Ovary (tissue), 7 donors: ENCODE measurements at regions not wholly inside any gene's neighbourhood (a gene's known extent, or its start where the extent isn't known, plus 50 kb on each side); places are given as distances from the start of the nearest gene placed in this dataset.

Experiments
- DNase-seq, 5 donors: peaks; one replicate each; pipeline ENCODE4 v3.0.0-alpha.2; 2019 to 2020
- H3K27ac ChIP-seq, 2 donors: fragments of 200-600 bp; one replicate each; pipeline versions ENCODE4 v1.5.1 to v1.8.0; 2019 to 2022
- H3K27me3 ChIP-seq: fragments of 200-600 bp; one replicate; pipeline ENCODE4 v1.8.0; 2022
- H3K36me3 ChIP-seq: fragments of 200-600 bp; sonication (generic); one replicate; pipeline ENCODE4 v1.5.1; 2019
- H3K4me1 ChIP-seq: one replicate; pipeline ENCODE4 v1.8.1; 2013; ENCODE audit warnings: mild to moderate bottlenecking, moderate library complexity; ENCODE audit not compliant: insufficient read depth
- H3K4me3 ChIP-seq: fragments of 200-600 bp; sonication (generic); one replicate; pipeline ENCODE4 v1.5.1; 2017
- H3K9me3 ChIP-seq, 2 donors: fragments of 200-600 bp in 1 of 2; sonication (generic) in 1 of 2; one replicate each; pipeline versions ENCODE4 v1.5.1 to v1.8.1; 2013 to 2019; ENCODE audit warnings: mild to moderate bottlenecking in 1 of 2, moderate library complexity in 1 of 2
- EP300 ChIP-seq: sonication (generic); formaldehyde crosslinking; IDR thresholded peaks from one replicate; pipeline ENCODE4 v1.6.1; 2017; ENCODE audit warnings: antibody characterized with exemption
- POLR2A ChIP-seq: fragments of 450-650 bp; IDR thresholded peaks from one replicate; pipeline ENCODE4 v1.6.1; 2017; ENCODE audit warnings: antibody characterized with exemption, mild to moderate bottlenecking, moderate library complexity
- WGBS, 3 donors: extraction: QIAGEN DNeasy Blood & Tissue Kit in 1 of 3; methylation state at CpG; one replicate each; pipeline versions ENCODE4 v1.1.5 to v1.1.7; 2013 to 2017; 5-methylcytosine and 5-hydroxymethylcytosine counted together
- intact Hi-C, 4 donors: fragments of 100-400 bp; cut with DNase I; formaldehyde crosslinking; loops; one replicate each; pipeline versions ENCODE4 v1.11.0 to v1.15.1; 2022 to 2023
- TF ChIP-seq, protein P1 (sequence below), 3 donors: fragments of 450-650 bp in 2 of 3; fragments of 200-600 bp in 1 of 3; IDR thresholded peaks; one replicate each; pipeline versions ENCODE4 v1.5.1 to v1.8.0; 2016 to 2022; ENCODE audit warnings: antibody characterized with exemption in 3 of 3, mild to moderate bottlenecking in 1 of 3
- donor health status: DM: no; HTN: no; CAD: no; lungs with moderate emphysema.
- donor health status: DM: no; HTN: no; CAD: no.
- donor health status: Bipolar disorder and iron deficiency.
- donor health status: DM: no; HTN: no; CAD: no.
- donor health status: DM: yes; HTN: yes; CAD: no.

DNA sequence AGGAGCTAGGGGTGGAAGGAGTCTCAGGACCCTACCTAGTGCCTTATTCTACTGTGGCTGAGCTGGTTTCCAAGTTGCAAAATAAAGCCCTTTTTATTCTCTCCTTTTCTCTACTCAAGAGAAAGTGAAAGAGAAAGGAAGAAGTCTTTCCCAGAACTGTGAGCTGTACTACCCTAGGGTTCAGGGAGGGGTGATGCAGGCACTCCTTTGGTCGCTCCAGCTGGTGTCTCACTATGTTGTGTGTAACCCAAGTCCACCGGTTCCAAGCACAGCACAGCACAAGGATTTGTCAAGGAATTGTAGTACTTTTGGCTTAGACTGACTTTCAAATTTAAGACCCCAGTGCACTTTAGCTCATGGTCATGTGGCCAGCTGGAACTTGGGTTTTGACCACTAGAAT is 1721.7 kb downstream of the OTOL1 start:
- H3K27me3 ChIP-seq = no peaks in the 10 kb centered on the region
- intact Hi-C loops = no loop called here
- no peaks in the 10 kb centered on the region for H3K4me1 ChIP-seq
- H3K9me3 ChIP-seq = no peaks in the 10 kb centered on the region
- no peaks in the 10 kb centered on the region for H3K36me3 ChIP-seq
- TF ChIP-seq EP300 = no peak
- TF ChIP-seq, protein P1, sequence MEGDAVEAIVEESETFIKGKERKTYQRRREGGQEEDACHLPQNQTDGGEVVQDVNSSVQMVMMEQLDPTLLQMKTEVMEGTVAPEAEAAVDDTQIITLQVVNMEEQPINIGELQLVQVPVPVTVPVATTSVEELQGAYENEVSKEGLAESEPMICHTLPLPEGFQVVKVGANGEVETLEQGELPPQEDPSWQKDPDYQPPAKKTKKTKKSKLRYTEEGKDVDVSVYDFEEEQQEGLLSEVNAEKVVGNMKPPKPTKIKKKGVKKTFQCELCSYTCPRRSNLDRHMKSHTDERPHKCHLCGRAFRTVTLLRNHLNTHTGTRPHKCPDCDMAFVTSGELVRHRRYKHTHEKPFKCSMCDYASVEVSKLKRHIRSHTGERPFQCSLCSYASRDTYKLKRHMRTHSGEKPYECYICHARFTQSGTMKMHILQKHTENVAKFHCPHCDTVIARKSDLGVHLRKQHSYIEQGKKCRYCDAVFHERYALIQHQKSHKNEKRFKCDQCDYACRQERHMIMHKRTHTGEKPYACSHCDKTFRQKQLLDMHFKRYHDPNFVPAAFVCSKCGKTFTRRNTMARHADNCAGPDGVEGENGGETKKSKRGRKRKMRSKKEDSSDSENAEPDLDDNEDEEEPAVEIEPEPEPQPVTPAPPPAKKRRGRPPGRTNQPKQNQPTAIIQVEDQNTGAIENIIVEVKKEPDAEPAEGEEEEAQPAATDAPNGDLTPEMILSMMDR (IDR thresholded peaks at IDR 0.05) = no peak
- no peak for TF ChIP-seq POLR2A
- WGBS, 3 donors = 84 to 86% (median 85%) methylated on average over 2 of the region's 2 CpGs
- no peak for DNase-seq
- H3K27ac ChIP-seq = no peak overlapping the region
- no peak overlapping the region for H3K4me3 ChIP-seq

DNA sequence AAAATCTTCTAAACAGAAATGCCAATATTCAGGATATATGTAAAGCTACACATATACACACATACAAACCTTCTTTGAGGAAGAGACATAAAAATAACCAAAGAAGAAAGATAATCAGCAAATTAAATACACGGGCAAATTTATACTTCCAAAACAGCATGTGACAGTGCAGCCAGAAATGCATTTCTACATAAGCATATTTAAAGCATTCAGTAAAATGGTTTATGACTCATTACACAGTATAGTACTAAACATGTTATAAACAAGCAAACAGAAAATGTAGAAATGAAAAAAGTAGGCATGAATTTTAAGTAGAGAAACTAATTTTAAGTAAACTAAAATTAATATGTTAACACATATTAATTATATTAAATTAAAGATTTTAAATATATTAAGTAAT is 1717.2 kb downstream of the OTOL1 start:
- Histone ChIP-seq H3K27me3 (no peaks in the 10 kb centered on the region), H3K36me3 (no peaks in the 10 kb centered on the region), H3K9me3 (no peaks in the 10 kb centered on the region), H3K27ac (no peak overlapping the region), H3K4me1 (no peaks in the 10 kb centered on the region), H3K4me3 (no peak overlapping the region)
- TF ChIP-seq, protein P1 (IDR thresholded peaks at IDR 0.05) = no peak
- no peak for TF ChIP-seq POLR2A
- TF ChIP-seq EP300 = no peak
- DNase-seq = no peak
- intact Hi-C loops = no loop called here
- WGBS, 3 donors = 45 to 62% (median 55%) methylated on average over 1 of the region's 1 CpG

DNA sequence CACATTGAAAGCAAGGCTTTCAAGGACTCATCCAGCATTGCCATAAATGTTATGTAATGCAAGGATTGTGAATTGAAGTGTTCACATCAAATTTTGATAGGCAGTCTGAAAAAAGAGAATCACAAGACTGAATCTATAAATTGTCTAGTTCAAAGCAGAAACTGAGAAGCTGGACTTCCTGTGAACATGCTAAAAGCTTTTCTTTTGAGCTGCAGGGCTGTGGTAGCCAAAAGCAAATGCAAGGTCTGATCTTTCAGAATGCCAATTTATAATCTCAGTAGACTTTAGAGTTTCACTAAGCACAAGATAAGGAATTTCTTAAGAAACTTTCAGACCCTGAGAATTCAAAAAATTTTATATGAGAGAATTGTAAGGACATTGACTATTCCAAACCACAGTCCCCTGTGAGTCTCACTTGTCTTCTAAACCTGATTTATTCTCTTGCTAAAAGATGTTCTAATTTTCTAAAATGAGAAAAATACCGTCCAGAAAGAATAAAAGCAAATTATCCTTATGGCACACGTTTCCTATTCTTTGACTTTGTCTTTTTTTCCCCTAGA is 1700.3 kb downstream of the OTOL1 start:
- no peaks in the 10 kb centered on the region for H3K27me3 ChIP-seq
- DNase-seq = no peak
- H3K4me3 ChIP-seq = no peak overlapping the region
- no peaks in the 10 kb centered on the region for H3K9me3 ChIP-seq
- no peak overlapping the region for H3K27ac ChIP-seq
- TF ChIP-seq EP300 = no peak
- TF ChIP-seq POLR2A = no peak
- TF ChIP-seq, protein P1 (IDR thresholded peaks at IDR 0.05) = no peak
- intact Hi-C loops = no loop called here
- WGBS, 3 donors = 43 to 56% (median 48%) methylated on average over 2 of the region's 2 CpGs
- H3K4me1 ChIP-seq = no peaks in the 10 kb centered on the region
- H3K36me3 ChIP-seq = no peaks in the 10 kb centered on the region

DNA sequence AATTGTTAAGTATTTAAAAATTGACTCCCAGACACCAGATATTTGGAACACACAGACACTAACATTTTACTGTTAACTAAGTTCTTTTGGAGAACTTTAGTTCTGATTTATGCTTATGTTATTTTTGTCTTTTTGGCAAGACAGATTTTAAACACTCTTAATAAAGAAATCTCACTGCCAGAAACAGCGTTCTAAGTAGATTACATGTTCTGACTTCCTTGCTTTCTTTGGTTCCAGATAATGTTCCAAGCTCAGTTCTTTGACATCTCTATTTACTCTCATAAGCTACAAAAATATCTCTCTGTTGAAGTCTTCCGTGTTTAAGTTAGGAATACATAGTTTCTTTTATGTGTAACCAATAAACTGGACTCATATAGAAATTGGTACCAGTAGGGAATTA is 1699.6 kb downstream of the OTOL1 start:
- no peaks in the 10 kb centered on the region for H3K4me1 ChIP-seq
- 0 to 9% (median 4%) methylated on average over 2 of the region's 2 CpGs for WGBS, 3 donors
- H3K36me3 ChIP-seq = no peaks in the 10 kb centered on the region
- TF ChIP-seq, protein P1 (IDR thresholded peaks at IDR 0.05) = no peak
- TF ChIP-seq EP300 (no peak), POLR2A (no peak)
- H3K27ac ChIP-seq = no peak overlapping the region
- no peaks in the 10 kb centered on the region for H3K9me3 ChIP-seq
- DNase-seq = no peak
- H3K4me3 ChIP-seq = no peak overlapping the region
- intact Hi-C loops = no loop called here
- no peaks in the 10 kb centered on the region for H3K27me3 ChIP-seq
